ENCODE measurements at regions not wholly inside any gene's neighbourhood (a gene's known extent, or its start where the extent isn't known, plus 50 kb on each side); places are given as distances from the start of the nearest gene placed in this dataset.

GRCh38 chr3:164486150-164486549 is 592.1 kb downstream of the SI start:
- Histone ChIP-seq H3K27ac (ENCODE audit: low read depth in 2 of 2, low read length in 1 of 2) (no peak overlapping the region), H3K9ac (no peak overlapping the region), H2AFZ (ENCODE audit: low read depth) (no peak overlapping the region), H3K79me2 (ENCODE audit: insufficient read depth) (no peaks in the 10 kb centered on the region), H3K36me3 (replicated peaks in 1 of 2; ENCODE audit: control insufficient read depth in 1 of 2, insufficient read depth in 2 of 2, low read length in 1 of 2) (no peaks in the 10 kb centered on the region), H3K4me1 (ENCODE audit: control insufficient read depth in 1 of 2, insufficient read depth in 2 of 2, low read depth in 1 of 2, low read length in 1 of 2) (no peaks in the 10 kb centered on the region), H3K27me3 (ENCODE audit: insufficient read depth) (no peaks in the 10 kb centered on the region), H3K9me2 (no peaks in the 10 kb centered on the region), H3K9me3 (no peaks in the 10 kb centered on the region), H3K4me3 (ENCODE audit: low read depth in 2 of 2, low read length in 1 of 2) (no peak overlapping the region), H4K20me1 (ENCODE audit: insufficient read depth) (no peaks in the 10 kb centered on the region), H3K4me2 (no peak overlapping the region), H3F3A (replicated peaks; ENCODE audit: insufficient read depth) (no peaks in the 10 kb centered on the region)
- DNase-seq: no peak
- no peak for TF ChIP-seq EZH2phosphoT487 (IDR thresholded peaks at IDR 0.05; ENCODE audit: borderline replicate concordance, low read depth)
- no peak for TF ChIP-seq MXI1 (IDR thresholded peaks at IDR 0.05; ENCODE audit: low read depth, low read length)
- TF ChIP-seq RXRA (IDR thresholded peaks at IDR 0.05; ENCODE audit: borderline replicate concordance, low read depth): no peak
- TF ChIP-seq FOSL2 (IDR thresholded peaks at IDR 0.05; ENCODE audit: borderline replicate concordance, low read depth): no peak
- no peak for TF ChIP-seq NFIC (IDR thresholded peaks at IDR 0.05; ENCODE audit: borderline replicate concordance)
- TF ChIP-seq RCOR1 (IDR thresholded peaks at IDR 0.05; ENCODE audit: low read length): no peak
- no peak for TF ChIP-seq SMC3 (IDR thresholded peaks at IDR 0.05; ENCODE audit: low read depth, low read length)
- no peak for TF ChIP-seq YY1 (IDR thresholded peaks at IDR 0.05; ENCODE audit: low read depth)
- TF ChIP-seq TAF1 (IDR thresholded peaks at IDR 0.05; ENCODE audit: borderline replicate concordance, low read depth, low read length): no peak
- TF ChIP-seq TEAD4 (IDR thresholded peaks at IDR 0.05; ENCODE audit: borderline replicate concordance, insufficient read depth): no peak
- no peak for TF ChIP-seq CHD2 (IDR thresholded peaks at IDR 0.05; ENCODE audit: low read length, partially characterized antibody)
- no peak for TF ChIP-seq SIN3A (IDR thresholded peaks at IDR 0.05; ENCODE audit: borderline replicate concordance, low read depth, low read length)
- no peak for TF ChIP-seq RFX5 (IDR thresholded peaks at IDR 0.05; ENCODE audit: low read length)
- no peak for TF ChIP-seq FOXJ3 (CRISPR knock-in tag; IDR thresholded peaks at IDR 0.05)
- no peak for TF ChIP-seq FOXM1 (IDR thresholded peaks at IDR 0.05; ENCODE audit: low read depth)
- no peak for TF ChIP-seq CTCF (IDR thresholded peaks at IDR 0.05)
- no peak for TF ChIP-seq JUND (IDR thresholded peaks at IDR 0.05)
- POLR2A ChIA-PET: no interaction called here
- CTCF ChIA-PET: no interaction called here
- 8% methylated on average over 3 of the region's 3 CpGs for WGBS (ENCODE audit: low lambda C conversion rate)

GRCh38 chr3:164479978-164480377 is 598.3 kb downstream of the SI start:
- Histone ChIP-seq H3K9me2 (no peaks in the 10 kb centered on the region), H3K36me3 (replicated peaks in 1 of 2; ENCODE audit: control insufficient read depth in 1 of 2, insufficient read depth in 2 of 2, low read length in 1 of 2) (peaks cover 0 to 3% of the 10 kb centered on the region in 2 experiments), H3K9me3 (no peaks in the 10 kb centered on the region), H2AFZ (ENCODE audit: low read depth) (no peak overlapping the region), H3K4me1 (ENCODE audit: control insufficient read depth in 1 of 2, insufficient read depth in 2 of 2, low read depth in 1 of 2, low read length in 1 of 2) (no peaks in the 10 kb centered on the region; a peak in 1 of 4 replicates), H3K4me3 (ENCODE audit: low read depth in 2 of 2, low read length in 1 of 2) (no peak overlapping the region), H3K79me2 (ENCODE audit: insufficient read depth) (no peaks in the 10 kb centered on the region), H3K27me3 (ENCODE audit: insufficient read depth) (no peaks in the 10 kb centered on the region), H3K4me2 (no peak overlapping the region), H3K27ac (ENCODE audit: low read depth in 2 of 2, low read length in 1 of 2) (no peak overlapping the region), H3F3A (replicated peaks; ENCODE audit: insufficient read depth) (no peaks in the 10 kb centered on the region), H4K20me1 (ENCODE audit: insufficient read depth) (no peaks in the 10 kb centered on the region), H3K9ac (no peak overlapping the region)
- 6% methylated on average over 1 of the region's 1 CpG for WGBS (ENCODE audit: low lambda C conversion rate)
- POLR2A ChIA-PET: no interaction called here
- no peak for DNase-seq
- TF ChIP-seq FOXJ3 (CRISPR knock-in tag; IDR thresholded peaks at IDR 0.05) (no peak), TEAD4 (IDR thresholded peaks at IDR 0.05; ENCODE audit: borderline replicate concordance, insufficient read depth) (no peak), NFIC (IDR thresholded peaks at IDR 0.05; ENCODE audit: borderline replicate concordance) (no peak), FOXM1 (IDR thresholded peaks at IDR 0.05; ENCODE audit: low read depth) (no peak), TCF12 (IDR thresholded peaks at IDR 0.05) (no peak), GATA2 (CRISPR knock-in tag; IDR thresholded peaks at IDR 0.05) (no peak)
- CTCF ChIA-PET: no interaction called here

All from SK-N-SH (cell line).